HCT116 (cell line): ENCODE measurements at regions not wholly inside any gene's neighbourhood (a gene's known extent, or its start where the extent isn't known, plus 50 kb on each side); places are given as distances from the start of the nearest gene placed in this dataset.
"Not testable (repeated sequence)": the region's sequence is repeated elsewhere in the genome, so short reads cannot be mapped to it uniquely, and the experiment has no call there.

Source experiments
- ATAC-seq: fragments of 200-7000 bp; cut with Tn5 transposase; 2 replicates; pipeline ENCODE4 v1.9.1; 2020; ENCODE audit warnings: mild to moderate bottlenecking, moderate library complexity
- BruUV-seq: library from RNA; stranded (reverse); fragments of 400-500 nt; replicated peaks from 2 replicates; lab custom pipeline; 2021; lab: Mats Ljungman, UMichigan
- CTCF ChIA-PET: fragments of 300-600 bp; sonication (Branson Sonifier 250); formaldehyde crosslinking; loops from one replicate; lab custom pipeline; 2021; ENCODE audit warnings: antibody characterized with exemption; lab: Charles Lee
- POLR2A ChIA-PET: fragments of 300-600, 350-600 bp; sonication (Branson Sonifier 250); formaldehyde crosslinking; loops from one replicate; lab custom pipeline; 2021; ENCODE audit warnings: antibody characterized with exemption; lab: Charles Lee
- RAD21 ChIA-PET, 2 experiments: fragments of 300-600 bp; sonication (Branson Sonifier 250); formaldehyde crosslinking; loops; one replicate each; lab custom pipeline; 2023; ENCODE audit warnings: low total read pairs in 2 of 2; ENCODE audit not compliant: uncharacterized antibody in 2 of 2, unreplicated experiment in 2 of 2, low non-redundant PET in 1 of 2; lab: Charles Lee
- DNase-seq: peaks from one replicate; pipeline ENCODE4 v3.0.0-alpha.2; 2010; ENCODE audit warnings: low read depth, low spot score
- H2AFZ ChIP-seq: fragments of 200-600 bp; shearing (Covaris generic), sonication (generic); 2 replicates; pipeline ENCODE4 v1.6.1; 2017; ENCODE audit warnings: low read depth, mixed run types, mixed read lengths, antibody characterized with exemption, low read length; ENCODE audit not compliant: poor library complexity, severe bottlenecking
- H3K27ac ChIP-seq: 2 replicates; pipeline ENCODE4 v1.5.1; 2012; ENCODE audit warnings: low read depth, low read length
- H3K27me3 ChIP-seq: fragments of 200-600 bp; sonication (generic); 2 replicates; pipeline ENCODE4 v1.6.1; 2016; ENCODE audit warnings: mixed run types, low read length, mixed read lengths; ENCODE audit not compliant: insufficient read depth
- H3K36me3 ChIP-seq, 2 experiments: fragments of 200-500 bp in 1 of 2; fragments of 200-600 bp in 1 of 2; sonication (Bioruptor generic) in 1 of 2; sonication (generic) in 1 of 2; 2 replicates each; pipeline versions ENCODE4 v1.5.1 to v1.6.1; 2014 to 2016; ENCODE audit warnings: low read length in 2 of 2, inconsistent platforms in 1 of 2, mixed read lengths in 1 of 2, mixed run types in 1 of 2; ENCODE audit not compliant: insufficient read depth in 2 of 2, control insufficient read depth in 1 of 2
- H3K4me1 ChIP-seq, 2 experiments: fragments of 200-600 bp in 1 of 2; sonication (generic) in 1 of 2; 2 replicates each; pipeline versions ENCODE4 v1.5.1 to v1.6.1; 2012 to 2017; ENCODE audit warnings: low read length in 2 of 2, inconsistent platforms in 1 of 2, mild to moderate bottlenecking in 1 of 2, mixed read lengths in 1 of 2, mixed run types in 1 of 2, moderate library complexity in 1 of 2; ENCODE audit not compliant: insufficient read depth in 2 of 2, control insufficient read depth in 1 of 2
- H3K4me2 ChIP-seq: fragments of 200-600 bp; sonication (generic); 2 replicates; pipeline ENCODE4 v1.6.1; 2017; ENCODE audit warnings: mixed run types, low read length, mixed read lengths
- H3K4me3 ChIP-seq, 2 experiments: fragments of 200-600 bp in 1 of 2; sonication (generic) in 1 of 2; replicated peaks in 1 of 2; 2 replicates each; pipeline ENCODE4 v1.5.1; 2011 to 2016; ENCODE audit warnings: low read length in 2 of 2, control low read depth in 1 of 2, low read depth in 1 of 2, mild to moderate bottlenecking in 1 of 2, mixed read lengths in 1 of 2, mixed run types in 1 of 2
- H3K79me2 ChIP-seq: fragments of 200-600 bp; sonication (generic); 2 replicates; pipeline ENCODE4 v1.6.1; 2017; ENCODE audit warnings: mild to moderate bottlenecking, mixed run types, low read length, moderate library complexity, mixed read lengths; ENCODE audit not compliant: insufficient read depth
- H3K9ac ChIP-seq: fragments of 200-600 bp; sonication (generic); 2 replicates; pipeline ENCODE4 v1.6.1; 2016; ENCODE audit warnings: low read length, mixed read lengths
- H3K9me2 ChIP-seq: fragments of 200-600 bp; sonication (generic), shearing (Covaris generic); 2 replicates; pipeline ENCODE4 v1.6.1; 2017; ENCODE audit warnings: mixed run types, mild to moderate bottlenecking, moderate library complexity; ENCODE audit not compliant: insufficient read depth
- H3K9me3 ChIP-seq, 2 experiments: fragments of 200-500 bp in 1 of 2; fragments of 200-600 bp in 1 of 2; sonication (Bioruptor generic) in 1 of 2; sonication (generic) in 1 of 2; 2 replicates each; pipeline ENCODE4 v1.6.1; 2014 to 2017; ENCODE audit warnings: low read length in 2 of 2, mixed read lengths in 2 of 2, inconsistent platforms in 1 of 2, low read depth in 1 of 2, mild to moderate bottlenecking in 1 of 2, mixed run types in 1 of 2, moderate library complexity in 1 of 2; ENCODE audit not compliant: control insufficient read depth in 1 of 2, insufficient read depth in 1 of 2
- H4K20me1 ChIP-seq: fragments of 200-600 bp; sonication (generic), shearing (Covaris generic); 2 replicates; pipeline ENCODE4 v1.6.1; 2017; ENCODE audit warnings: mixed run types, mild to moderate bottlenecking, moderate library complexity; ENCODE audit not compliant: insufficient read depth
- ATF3 ChIP-seq: IDR thresholded peaks from 2 replicates; pipeline ENCODE4 v1.6.1; 2012
- CBX3 ChIP-seq: IDR thresholded peaks from 2 replicates; pipeline ENCODE4 v1.6.1; 2012; ENCODE audit warnings: low read depth
- CEBPB ChIP-seq: IDR thresholded peaks from 2 replicates; pipeline ENCODE4 v1.6.1; 2012; ENCODE audit warnings: low read depth
- CTCF ChIP-seq, 3 experiments: fragments of 200-600 bp in 1 of 3; sonication (generic) in 1 of 3; IDR thresholded peaks in 2 of 3; conservative IDR thresholded peaks in 1 of 3; 2 replicates each; pipeline ENCODE4 v1.5.1; 2012 to 2017; ENCODE audit warnings: low read depth in 2 of 3, low read length in 2 of 3, antibody characterized with exemption in 1 of 3, borderline replicate concordance in 1 of 3, control low read depth in 1 of 3, mild to moderate bottlenecking in 1 of 3, mixed read lengths in 1 of 3, mixed run types in 1 of 3, moderate library complexity in 1 of 3; ENCODE audit not compliant: insufficient read depth in 1 of 3
- EGR1 ChIP-seq: IDR thresholded peaks from 2 replicates; pipeline ENCODE4 v1.6.1; 2012; ENCODE audit warnings: low read depth
- EZH2 ChIP-seq: fragments of 200-600 bp; sonication (generic); IDR thresholded peaks from 2 replicates; pipeline ENCODE4 v1.6.1; 2017; ENCODE audit warnings: antibody characterized with exemption, mixed run types
- EZH2phosphoT487 ChIP-seq: fragments of 200-600 bp; IDR thresholded peaks from 2 replicates; pipeline ENCODE4 v1.6.1; 2018; ENCODE audit warnings: antibody characterized with exemption, borderline replicate concordance
- FOSL1 ChIP-seq: IDR thresholded peaks from 2 replicates; pipeline ENCODE4 v1.6.1; 2012; ENCODE audit warnings: low read depth
- MAX ChIP-seq: IDR thresholded peaks from 2 replicates; pipeline ENCODE4 v1.6.1; 2012
- POLR2A ChIP-seq: IDR thresholded peaks from 2 replicates; pipeline ENCODE4 v1.7.0; 2011; ENCODE audit warnings: borderline replicate concordance; ENCODE audit not compliant: insufficient read depth, insufficient read length; ENCODE audit errors: extremely low read depth
- POLR2AphosphoS5 ChIP-seq: IDR thresholded peaks from 2 replicates; pipeline ENCODE4 v1.6.1; 2011; ENCODE audit warnings: mild to moderate bottlenecking, low read depth, low read length, moderate library complexity
- RAD21 ChIP-seq: IDR thresholded peaks from 2 replicates; pipeline ENCODE4 v1.6.1; 2012; ENCODE audit warnings: low read depth, mild to moderate bottlenecking
- SIN3A ChIP-seq: IDR thresholded peaks from 2 replicates; pipeline ENCODE4 v1.6.1; 2012; ENCODE audit warnings: low read depth
- SP1 ChIP-seq: IDR thresholded peaks from 2 replicates; pipeline ENCODE4 v1.6.1; 2012; ENCODE audit warnings: low read depth
- TCF7L2 ChIP-seq: IDR thresholded peaks from 2 replicates; pipeline ENCODE4 v1.7.0; 2011; ENCODE audit warnings: borderline replicate concordance, inconsistent platforms; ENCODE audit not compliant: insufficient read depth, insufficient read length; ENCODE audit errors: extremely low read depth
- YY1 ChIP-seq: IDR thresholded peaks from 2 replicates; pipeline ENCODE4 v1.6.1; 2011; ENCODE audit warnings: low read length, low read depth, moderate library complexity, mild to moderate bottlenecking; ENCODE audit not compliant: insufficient replicate concordance; ENCODE audit errors: extremely low read depth
- intact Hi-C: fragments of 100-400 bp; cut with micrococcal nuclease; formaldehyde crosslinking; loops from 2 replicates; pipeline ENCODE4 v1.10.0; 2022

- BruUV-seq: no TSS peak
- Histone ChIP-seq H3K4me1 (no peaks in the 10 kb centered on the region), H3K27me3 (no peaks in the 10 kb centered on the region), H3K79me2 (no peaks in the 10 kb centered on the region), H4K20me1 (no peaks in the 10 kb centered on the region), H3K4me2 (no peak overlapping the region), H2AFZ (no peak overlapping the region), H3K9me3 (no peaks in the 10 kb centered on the region), H3K9me2 (no peaks in the 10 kb centered on the region), H3K4me3 (no peak overlapping the region), H3K9ac (no peak overlapping the region), H3K27ac (no peak overlapping the region), H3K36me3 (no peaks in the 10 kb centered on the region; a peak in 1 of 4 replicates)
- ChIA-PET POLR2A (no interaction called here), CTCF (no interaction called here), RAD21 (no interaction called here)
- intact Hi-C loops: no loop called here
- DNase-seq (no peak), ATAC-seq (no peak)
- TF ChIP-seq ATF3 (no peak), EZH2 (no peak), SP1 (no peak), EGR1 (no peak), FOSL1 (no peak), EZH2phosphoT487 (no peak), SIN3A (no peak), RAD21 (no peak), CBX3 (no peak), YY1 (no peak), CEBPB (no peak), CTCF (IDR thresholded peaks at IDR 0.05 in 2 of 3, conservative IDR thresholded peaks at IDR 0.05 in 1 of 3; ENCODE audit: borderline replicate concordance in 1 of 3, insufficient read depth in 1 of 3, low read depth in 2 of 3, low read length in 2 of 3) (no peak), POLR2A (no peak), POLR2AphosphoS5 (no peak), TCF7L2 (no peak), MAX (no peak)
Observed at GRCh38 chr13:39931505-39931904, 276.0 kb downstream of the COG6 start.

GRCh38 chr13:39932514-39932913 lies 277.1 kb downstream of the COG6 start:
- H3K9me3 ChIP-seq, H3K79me2 ChIP-seq, intact Hi-C loops, H4K20me1 ChIP-seq, H3K9me2 ChIP-seq, RAD21 ChIA-PET, POLR2A ChIA-PET, H2AFZ ChIP-seq, ATAC-seq, H3K4me1 ChIP-seq, BruUV-seq, H3K27me3 ChIP-seq, H3K9ac ChIP-seq, H3K4me2 ChIP-seq, H3K36me3 ChIP-seq, H3K4me3 ChIP-seq, CTCF ChIA-PET, DNase-seq, H3K27ac ChIP-seq: not testable (repeated sequence)
